Upper lobe of right lung (tissue), 1 donor: ENCODE measurements at regions not wholly inside any gene's neighbourhood (a gene's known extent, or its start where the extent isn't known, plus 50 kb on each side); places are given as distances from the start of the nearest gene placed in this dataset.

ENCODE experiments used
- ATAC-seq: fragments of 200-7000 bp; cut with Tn5 transposase; one replicate; pipeline ENCODE4 v1.9.1; 2020; ENCODE audit warnings: mild to moderate bottlenecking, moderate library complexity
- DNase-seq: peaks from one replicate; pipeline ENCODE4 v3.0.0-alpha.2; 2020
- H3K27ac ChIP-seq: fragments of 200-600 bp; one replicate; pipeline ENCODE4 v1.8.0; 2022
- H3K27me3 ChIP-seq: fragments of 200-600 bp; one replicate; pipeline ENCODE4 v1.8.0; 2022; ENCODE audit warnings: mild to moderate bottlenecking
- H3K36me3 ChIP-seq: fragments of 200-600 bp; one replicate; pipeline ENCODE4 v1.8.0; 2022
- H3K4me1 ChIP-seq: fragments of 200-600 bp; one replicate; pipeline ENCODE4 v1.8.0; 2022
- H3K4me3 ChIP-seq: fragments of 200-600 bp; one replicate; pipeline ENCODE4 v1.8.0; 2022; ENCODE audit warnings: mild to moderate bottlenecking
- H3K9me3 ChIP-seq: fragments of 200-600 bp; one replicate; pipeline ENCODE4 v1.8.0; 2022
- CTCF ChIP-seq: fragments of 200-600 bp; IDR thresholded peaks from one replicate; pipeline ENCODE4 v1.8.0; 2022; ENCODE audit warnings: antibody characterized with exemption
- intact Hi-C: fragments of 100-400 bp; cut with DNase I; formaldehyde crosslinking; loops from one replicate; pipeline ENCODE4 v1.11.0; 2022
- donor health status: DM: no; HTN: yes; CAD: no; lungs with severe emphysema.

- H3K9me3 ChIP-seq = no peaks in the 10 kb centered on the region
- no peaks in the 10 kb centered on the region for H3K36me3 ChIP-seq
- TF ChIP-seq CTCF = no peak
- ATAC-seq = no peak
- no peaks in the 10 kb centered on the region for H3K4me1 ChIP-seq
- no peaks in the 10 kb centered on the region for H3K27me3 ChIP-seq
- H3K4me3 ChIP-seq = no peak overlapping the region
- H3K27ac ChIP-seq = no peak overlapping the region
- intact Hi-C loops = no loop called here
- no peak for DNase-seq
Measured at GRCh38 chr4:110897784-110898183, 274.9 kb upstream of the PITX2 start.

- Histone ChIP-seq H3K4me1 (no peaks in the 10 kb centered on the region), H3K36me3 (no peaks in the 10 kb centered on the region), H3K27ac (no peak overlapping the region), H3K4me3 (no peak overlapping the region), H3K27me3 (no peaks in the 10 kb centered on the region), H3K9me3 (no peaks in the 10 kb centered on the region)
- no peak for ATAC-seq
- no peak for DNase-seq
- intact Hi-C loops = no loop called here
- TF ChIP-seq CTCF = no peak
Measured at GRCh38 chr4:110898290-110898689, 275.4 kb upstream of the PITX2 start.

GRCh38 chr4:110900213-110900769 is 277.4 kb upstream of the PITX2 start:
- intact Hi-C loops = no loop called here
- H3K27ac ChIP-seq = no peak overlapping the region
- H3K36me3 ChIP-seq = no peaks in the 10 kb centered on the region
- DNase-seq (no peak), ATAC-seq (no peak)
- no peaks in the 10 kb centered on the region for H3K4me1 ChIP-seq
- H3K4me3 ChIP-seq = no peak overlapping the region
- no peaks in the 10 kb centered on the region for H3K27me3 ChIP-seq
- H3K9me3 ChIP-seq = no peaks in the 10 kb centered on the region
- no peak for TF ChIP-seq CTCF

- no peaks in the 10 kb centered on the region for H3K27me3 ChIP-seq
- H3K4me1 ChIP-seq = no peaks in the 10 kb centered on the region
- no peak for TF ChIP-seq CTCF
- intact Hi-C loops = no loop called here
- ATAC-seq (no peak), DNase-seq (no peak)
- no peak overlapping the region for H3K4me3 ChIP-seq
- H3K9me3 ChIP-seq = no peaks in the 10 kb centered on the region
- H3K36me3 ChIP-seq = no peaks in the 10 kb centered on the region
- H3K27ac ChIP-seq = no peak overlapping the region
Measured at GRCh38 chr4:110902500-110902899, 279.6 kb upstream of the PITX2 start.

- no peak overlapping the region for H3K27ac ChIP-seq
- DNase-seq (no peak), ATAC-seq (no peak)
- intact Hi-C loops = no loop called here
- no peaks in the 10 kb centered on the region for H3K9me3 ChIP-seq
- no peaks in the 10 kb centered on the region for H3K36me3 ChIP-seq
- no peaks in the 10 kb centered on the region for H3K4me1 ChIP-seq
- no peak overlapping the region for H3K4me3 ChIP-seq
- H3K27me3 ChIP-seq = no peaks in the 10 kb centered on the region
- no peak for TF ChIP-seq CTCF
Measured at GRCh38 chr4:110904435-110905065, 281.7 kb upstream of the PITX2 start.

- no peaks in the 10 kb centered on the region for H3K9me3 ChIP-seq
- H3K27me3 ChIP-seq = no peaks in the 10 kb centered on the region
- no peaks in the 10 kb centered on the region for H3K36me3 ChIP-seq
- no peak overlapping the region for H3K4me3 ChIP-seq
- no peak for TF ChIP-seq CTCF
- H3K27ac ChIP-seq = no peak overlapping the region
- no peaks in the 10 kb centered on the region for H3K4me1 ChIP-seq
- intact Hi-C loops = no loop called here
- ATAC-seq = no peak
- no peak for DNase-seq
Measured at GRCh38 chr4:110905367-110905766, 282.5 kb upstream of the PITX2 start.
